Body of pancreas (tissue), 4 donors: ENCODE measurements at regions not wholly inside any gene's neighbourhood (a gene's known extent, or its start where the extent isn't known, plus 50 kb on each side); places are given as distances from the start of the nearest gene placed in this dataset.

ENCODE experiments used
- POLR2A ChIP-seq, 3 donors: fragments of 450-650 bp; IDR thresholded peaks; one replicate each; pipeline ENCODE4 v1.6.1; 2016; ENCODE audit warnings: antibody characterized with exemption in 3 of 3, mild to moderate bottlenecking in 2 of 3
- TF ChIP-seq, protein P1 (sequence below), 7 experiments: fragments of 450-650 bp in 4 of 7; fragments of 200-600 bp in 3 of 7; sonication (generic) in 3 of 7; IDR thresholded peaks; one replicate each; pipeline ENCODE4 v1.5.1; 2016 to 2019; ENCODE audit warnings: antibody characterized with exemption in 7 of 7

DNA sequence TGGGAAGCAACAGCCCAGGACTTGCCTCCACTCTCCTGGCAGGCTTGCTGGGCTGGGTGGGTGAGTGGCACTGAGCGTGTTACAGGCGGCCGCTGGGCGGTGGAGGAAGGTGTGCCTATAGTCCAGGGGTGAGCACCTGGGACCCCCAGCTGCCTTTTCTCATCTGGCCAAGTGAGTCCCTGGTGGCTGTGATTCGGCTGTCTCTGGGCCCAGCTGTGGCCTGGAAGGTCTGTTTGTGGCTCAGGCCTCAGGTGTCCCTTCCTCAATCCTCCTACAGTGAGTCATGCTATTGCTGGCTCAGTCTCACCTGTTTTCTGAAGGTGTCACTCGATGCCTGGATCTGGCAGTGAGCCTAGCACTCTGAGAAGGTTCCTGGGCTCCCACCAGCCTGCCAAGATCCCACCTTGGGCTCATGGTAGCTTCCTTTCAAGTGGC, 564.2 kb downstream of the PTPRU start:
- TF ChIP-seq, protein P1, sequence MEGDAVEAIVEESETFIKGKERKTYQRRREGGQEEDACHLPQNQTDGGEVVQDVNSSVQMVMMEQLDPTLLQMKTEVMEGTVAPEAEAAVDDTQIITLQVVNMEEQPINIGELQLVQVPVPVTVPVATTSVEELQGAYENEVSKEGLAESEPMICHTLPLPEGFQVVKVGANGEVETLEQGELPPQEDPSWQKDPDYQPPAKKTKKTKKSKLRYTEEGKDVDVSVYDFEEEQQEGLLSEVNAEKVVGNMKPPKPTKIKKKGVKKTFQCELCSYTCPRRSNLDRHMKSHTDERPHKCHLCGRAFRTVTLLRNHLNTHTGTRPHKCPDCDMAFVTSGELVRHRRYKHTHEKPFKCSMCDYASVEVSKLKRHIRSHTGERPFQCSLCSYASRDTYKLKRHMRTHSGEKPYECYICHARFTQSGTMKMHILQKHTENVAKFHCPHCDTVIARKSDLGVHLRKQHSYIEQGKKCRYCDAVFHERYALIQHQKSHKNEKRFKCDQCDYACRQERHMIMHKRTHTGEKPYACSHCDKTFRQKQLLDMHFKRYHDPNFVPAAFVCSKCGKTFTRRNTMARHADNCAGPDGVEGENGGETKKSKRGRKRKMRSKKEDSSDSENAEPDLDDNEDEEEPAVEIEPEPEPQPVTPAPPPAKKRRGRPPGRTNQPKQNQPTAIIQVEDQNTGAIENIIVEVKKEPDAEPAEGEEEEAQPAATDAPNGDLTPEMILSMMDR (IDR thresholded peaks at IDR 0.05) = no peak
- TF ChIP-seq POLR2A (IDR thresholded peaks at IDR 0.05) = no peak
